CD4-positive, alpha-beta T cell (primary cell): ENCODE measurements at regions not wholly inside any gene's neighbourhood (a gene's known extent, or its start where the extent isn't known, plus 50 kb on each side); places are given as distances from the start of the nearest gene placed in this dataset.

Experiments
- ATAC-seq: fragments of 200-7000 bp; cut with Tn5 transposase; one replicate; pipeline ENCODE4 v1.10.0; 2022; ENCODE audit warnings: mild to moderate bottlenecking; ENCODE audit not compliant: poor library complexity
- CTCF ChIA-PET: fragments of 350-600 bp; sonication (Branson Sonifier 250); formaldehyde crosslinking; loops from one replicate; lab custom pipeline; 2021; ENCODE audit warnings: antibody characterized with exemption, inconsistent platforms; lab: Charles Lee
- POLR2A ChIA-PET: fragments of 350-600 bp; sonication (Branson Sonifier 250); formaldehyde crosslinking; loops from one replicate; lab custom pipeline; 2021; ENCODE audit warnings: antibody characterized with exemption, inconsistent platforms; lab: Charles Lee
- DNase-seq, 14 experiments: peaks; one replicate each; pipeline ENCODE4 v3.0.0-alpha.2; 2013 to 2020; ENCODE audit warnings: mixed read lengths in 2 of 14
- H3K27ac ChIP-seq, 2 donors: one replicate each; pipeline versions ENCODE4 v1.5.1 to v1.7.0; 2013; ENCODE audit warnings: low read length in 2 of 2, low read depth in 1 of 2, mild to moderate bottlenecking in 1 of 2
- H3K27me3 ChIP-seq, 2 experiments: 1 replicate in 1 of 2; 2 replicates in 1 of 2; pipeline versions ENCODE4 v1.6.1 to v1.7.0; 2013; ENCODE audit warnings: low read length in 2 of 2, control low read depth in 1 of 2, mild to moderate bottlenecking in 1 of 2, moderate library complexity in 1 of 2; ENCODE audit not compliant: insufficient read depth in 2 of 2, control insufficient read depth in 1 of 2
- H3K36me3 ChIP-seq: one replicate; pipeline ENCODE4 v1.6.1; 2013; ENCODE audit warnings: low read length, control low read depth; ENCODE audit not compliant: insufficient read depth
- H3K4me1 ChIP-seq: one replicate; pipeline ENCODE4 v1.6.1; 2013; ENCODE audit warnings: low read length, control low read depth; ENCODE audit not compliant: insufficient read depth
- H3K4me3 ChIP-seq: one replicate; pipeline ENCODE4 v1.5.1; 2013; ENCODE audit warnings: mild to moderate bottlenecking, low read length, moderate library complexity
- H3K9me3 ChIP-seq, 2 experiments: 1 replicate in 1 of 2; 2 replicates in 1 of 2; pipeline versions ENCODE4 v1.6.1 to v1.7.0; 2013; ENCODE audit warnings: low read length in 2 of 2, mild to moderate bottlenecking in 2 of 2, control low read depth in 1 of 2, moderate library complexity in 1 of 2; ENCODE audit not compliant: control insufficient read depth in 1 of 2, insufficient read depth in 1 of 2
- H3K27ac Mint-ChIP-seq: one replicate; pipeline ENCODE4 v1.8.0; 2020; ENCODE audit warnings: mixed read lengths
- H3K27me3 Mint-ChIP-seq: one replicate; pipeline ENCODE4 v1.8.0; 2021; ENCODE audit warnings: mixed read lengths
- H3K36me3 Mint-ChIP-seq: one replicate; pipeline ENCODE4 v1.8.0; 2021; ENCODE audit warnings: low read depth, mixed read lengths
- H3K4me1 Mint-ChIP-seq: one replicate; pipeline ENCODE4 v1.8.0; 2021; ENCODE audit warnings: low read depth, mixed read lengths
- H3K4me3 Mint-ChIP-seq: one replicate; pipeline ENCODE4 v1.8.0; 2020; ENCODE audit warnings: mild to moderate bottlenecking, mixed read lengths
- H3K9me3 Mint-ChIP-seq: one replicate; pipeline ENCODE4 v1.8.0; 2020; ENCODE audit warnings: mixed read lengths
- intact Hi-C, 2 experiments: fragments of 100-400 bp; cut with DNase I in 1 of 2; cut with micrococcal nuclease in 1 of 2; formaldehyde crosslinking; loops; one replicate each; pipeline versions ENCODE4 v1.15.1 to v1.9.0; 2023 to 2025; cut with DNase I, micrococcal nuclease
- TF ChIP-seq, protein P1 (sequence below): fragments of 200-600 bp; IDR thresholded peaks from one replicate; pipeline ENCODE4 v1.8.0; 2022; ENCODE audit warnings: antibody characterized with exemption, mild to moderate bottlenecking

DNA sequence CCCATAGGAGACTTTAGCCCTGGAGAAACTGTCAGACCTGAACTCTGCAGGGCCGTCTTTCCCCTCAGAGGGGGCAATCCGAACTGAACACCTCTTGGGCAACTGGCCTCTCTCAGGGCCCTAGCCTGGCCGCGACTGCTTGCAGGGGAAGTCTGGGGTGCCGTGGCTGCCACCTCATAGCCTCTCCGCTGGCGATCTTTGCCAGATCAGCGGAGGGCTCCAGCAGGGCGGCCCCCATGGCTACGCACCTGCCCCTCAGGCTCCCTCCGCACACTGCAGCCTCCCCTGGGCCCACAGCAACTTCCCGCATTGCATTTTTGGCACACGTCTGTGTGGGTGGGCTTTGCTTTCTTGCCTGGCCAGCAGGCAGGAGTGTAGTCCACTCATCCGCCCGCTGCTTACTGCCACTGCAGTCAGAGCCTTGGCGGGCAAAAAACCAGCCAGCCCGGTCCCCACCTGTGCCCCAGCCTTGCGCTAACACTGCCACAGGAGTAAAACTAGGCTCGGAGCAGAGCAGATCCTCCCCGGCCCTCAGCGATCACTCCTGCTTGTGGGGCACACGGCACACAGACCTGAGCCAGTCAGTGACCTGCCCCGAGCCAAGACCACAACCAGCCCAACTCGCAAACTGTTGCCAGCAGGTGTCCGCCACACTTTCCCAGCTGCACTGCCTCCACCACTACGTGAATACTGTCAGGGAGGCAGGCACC is 266.8 kb upstream of the CBLB start:
- TF ChIP-seq, protein P1, sequence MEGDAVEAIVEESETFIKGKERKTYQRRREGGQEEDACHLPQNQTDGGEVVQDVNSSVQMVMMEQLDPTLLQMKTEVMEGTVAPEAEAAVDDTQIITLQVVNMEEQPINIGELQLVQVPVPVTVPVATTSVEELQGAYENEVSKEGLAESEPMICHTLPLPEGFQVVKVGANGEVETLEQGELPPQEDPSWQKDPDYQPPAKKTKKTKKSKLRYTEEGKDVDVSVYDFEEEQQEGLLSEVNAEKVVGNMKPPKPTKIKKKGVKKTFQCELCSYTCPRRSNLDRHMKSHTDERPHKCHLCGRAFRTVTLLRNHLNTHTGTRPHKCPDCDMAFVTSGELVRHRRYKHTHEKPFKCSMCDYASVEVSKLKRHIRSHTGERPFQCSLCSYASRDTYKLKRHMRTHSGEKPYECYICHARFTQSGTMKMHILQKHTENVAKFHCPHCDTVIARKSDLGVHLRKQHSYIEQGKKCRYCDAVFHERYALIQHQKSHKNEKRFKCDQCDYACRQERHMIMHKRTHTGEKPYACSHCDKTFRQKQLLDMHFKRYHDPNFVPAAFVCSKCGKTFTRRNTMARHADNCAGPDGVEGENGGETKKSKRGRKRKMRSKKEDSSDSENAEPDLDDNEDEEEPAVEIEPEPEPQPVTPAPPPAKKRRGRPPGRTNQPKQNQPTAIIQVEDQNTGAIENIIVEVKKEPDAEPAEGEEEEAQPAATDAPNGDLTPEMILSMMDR: no peak
- H3K36me3 Mint-ChIP-seq: no peaks in the 10 kb centered on the region
- POLR2A ChIA-PET: no interaction called here
- ATAC-seq: no peak
- intact Hi-C loops: no loop called here
- H3K27me3 ChIP-seq: no peaks in the 10 kb centered on the region
- no peak for DNase-seq
- no peaks in the 10 kb centered on the region for H3K36me3 ChIP-seq
- no peaks in the 10 kb centered on the region for H3K4me1 ChIP-seq
- H3K4me1 Mint-ChIP-seq: no peaks in the 10 kb centered on the region
- H3K27ac Mint-ChIP-seq: no peak overlapping the region
- no peak overlapping the region for H3K27ac ChIP-seq
- no peak overlapping the region for H3K4me3 Mint-ChIP-seq
- H3K4me3 ChIP-seq: no peak overlapping the region
- peaks cover 0 to 14% of the 10 kb centered on the region in 2 experiments for H3K9me3 ChIP-seq
- H3K27me3 Mint-ChIP-seq: no peaks in the 10 kb centered on the region
- CTCF ChIA-PET: no interaction called here
- no peaks in the 10 kb centered on the region for H3K9me3 Mint-ChIP-seq

DNA sequence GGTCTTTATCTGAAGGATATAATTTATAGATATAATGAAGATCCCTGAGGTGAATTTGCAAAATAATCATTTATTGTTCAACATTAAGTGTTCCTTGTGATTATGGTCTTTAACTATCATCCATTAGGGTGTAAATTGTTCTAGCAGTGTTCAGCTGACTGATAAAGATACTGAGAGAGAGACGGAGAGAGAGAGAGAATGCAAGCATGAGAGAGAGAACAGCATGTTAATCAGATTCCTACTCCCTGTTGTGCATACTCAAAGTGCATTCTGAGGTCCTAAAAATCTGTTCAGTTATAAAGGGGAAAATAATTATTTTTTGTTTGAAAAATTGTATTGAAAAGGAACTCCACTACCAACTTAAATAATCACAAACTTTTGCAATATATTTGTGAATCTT is 271.0 kb upstream of the CBLB start:
- ATAC-seq: no peak
- no peak overlapping the region for H3K4me3 Mint-ChIP-seq
- CTCF ChIA-PET: no interaction called here
- no peaks in the 10 kb centered on the region for H3K9me3 Mint-ChIP-seq
- H3K4me1 ChIP-seq: no peaks in the 10 kb centered on the region
- TF ChIP-seq, protein P1: no peak
- H3K4me3 ChIP-seq: no peak overlapping the region
- H3K27me3 Mint-ChIP-seq: no peaks in the 10 kb centered on the region
- no peaks in the 10 kb centered on the region for H3K4me1 Mint-ChIP-seq
- peaks cover 0 to 13% of the 10 kb centered on the region in 2 experiments for H3K9me3 ChIP-seq
- H3K27me3 ChIP-seq: no peaks in the 10 kb centered on the region
- DNase-seq: no peak
- no peaks in the 10 kb centered on the region for H3K36me3 Mint-ChIP-seq
- intact Hi-C loops: no loop called here
- POLR2A ChIA-PET: no interaction called here
- H3K36me3 ChIP-seq: no peaks in the 10 kb centered on the region
- no peak overlapping the region for H3K27ac ChIP-seq
- H3K27ac Mint-ChIP-seq: no peak overlapping the region

DNA sequence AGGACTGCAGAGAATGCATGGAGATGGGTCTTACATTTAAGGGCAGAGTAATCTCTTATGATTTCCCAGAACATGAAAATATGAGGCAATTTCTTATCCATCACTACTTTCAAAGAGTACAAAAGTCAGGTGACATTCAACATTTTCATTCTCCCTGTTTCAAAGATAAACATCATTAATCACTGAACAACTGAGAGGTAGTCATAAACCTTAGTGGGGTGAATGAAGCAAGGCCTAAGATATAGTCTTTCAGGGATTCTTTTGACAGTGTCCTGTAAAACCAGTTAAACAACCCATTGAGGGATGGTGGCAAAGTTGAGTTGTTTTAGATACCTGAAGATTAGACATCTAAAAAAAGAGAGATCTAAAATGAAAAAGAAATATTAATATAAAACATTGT is 271.6 kb upstream of the CBLB start:
- Histone ChIP-seq H3K9me3 (peaks cover 0 to 7% of the 10 kb centered on the region in 2 experiments), H3K27me3 (no peaks in the 10 kb centered on the region), H3K36me3 (no peaks in the 10 kb centered on the region), H3K4me3 (no peak overlapping the region), H3K27ac (no peak overlapping the region), H3K4me1 (no peaks in the 10 kb centered on the region)
- no peak for ATAC-seq
- TF ChIP-seq, protein P1: no peak
- Mint-ChIP-seq H3K27me3 (no peaks in the 10 kb centered on the region), H3K36me3 (no peaks in the 10 kb centered on the region), H3K27ac (no peak overlapping the region), H3K4me1 (no peaks in the 10 kb centered on the region), H3K9me3 (no peaks in the 10 kb centered on the region), H3K4me3 (no peak overlapping the region)
- intact Hi-C loops: no loop called here
- ChIA-PET CTCF (no interaction called here), POLR2A (no interaction called here)
- DNase-seq: no peak
